H9 (cell line): ENCODE measurements at regions not wholly inside any gene's neighbourhood (a gene's known extent, or its start where the extent isn't known, plus 50 kb on each side); places are given as distances from the start of the nearest gene placed in this dataset.

Experiments used
- DNase-seq: peaks from one replicate; pipeline ENCODE4 v3.0.0-alpha.2; 2017
- H2AFZ ChIP-seq: one replicate; pipeline ENCODE4 v1.6.1; 2013; ENCODE audit warnings: mild to moderate bottlenecking, low read length, control low read depth, moderate library complexity
- H2AK5ac ChIP-seq: 2 replicates; pipeline ENCODE4 v1.6.1; 2013; ENCODE audit warnings: low read length, control low read depth, mixed read lengths; ENCODE audit not compliant: insufficient read length
- H2BK120ac ChIP-seq: one replicate; pipeline ENCODE4 v1.6.1; 2013; ENCODE audit warnings: low read depth, mild to moderate bottlenecking, low read length, control low read depth, inconsistent platforms; ENCODE audit not compliant: poor library complexity, severe bottlenecking
- H2BK12ac ChIP-seq: 2 replicates; pipeline ENCODE4 v1.6.1; 2013; ENCODE audit warnings: low read length, control low read depth, mixed read lengths, low read depth; ENCODE audit not compliant: insufficient read length
- H2BK15ac ChIP-seq: 2 replicates; pipeline ENCODE4 v1.6.1; 2013; ENCODE audit warnings: low read depth, low read length, control low read depth
- H2BK20ac ChIP-seq: one replicate; pipeline ENCODE4 v1.6.1; 2013; ENCODE audit warnings: low read depth, mild to moderate bottlenecking, low read length, control low read depth, inconsistent platforms; ENCODE audit not compliant: poor library complexity, severe bottlenecking
- H2BK5ac ChIP-seq: 2 replicates; pipeline ENCODE4 v1.6.1; 2013; ENCODE audit warnings: low read length, control low read depth, mixed read lengths; ENCODE audit not compliant: insufficient read length
- H3K14ac ChIP-seq: 2 replicates; pipeline ENCODE4 v1.6.1; 2013; ENCODE audit warnings: low read length, control low read depth; ENCODE audit not compliant: insufficient read depth
- H3K18ac ChIP-seq: 2 replicates; pipeline ENCODE4 v1.6.1; 2013; ENCODE audit warnings: low read depth, mild to moderate bottlenecking, mixed read lengths, low read length, control low read depth; ENCODE audit not compliant: insufficient read length
- H3K23ac ChIP-seq: 2 replicates; pipeline ENCODE4 v1.6.1; 2013; ENCODE audit warnings: low read length, control low read depth, mixed read lengths, low read depth; ENCODE audit not compliant: insufficient read length
- H3K23me2 ChIP-seq: 2 replicates; pipeline ENCODE4 v1.6.1; 2013; ENCODE audit warnings: low read depth, mild to moderate bottlenecking, mixed read lengths, low read length, control low read depth; ENCODE audit not compliant: insufficient read length, poor library complexity, severe bottlenecking
- H3K27ac ChIP-seq: 2 replicates; pipeline ENCODE4 v1.5.1; 2013; ENCODE audit warnings: low read length, control low read depth, mixed read lengths, low read depth; ENCODE audit not compliant: insufficient read length
- H3K27me3 ChIP-seq: 2 replicates; pipeline ENCODE4 v1.6.1; 2013; ENCODE audit warnings: low read length, control low read depth, inconsistent platforms; ENCODE audit not compliant: insufficient read depth
- H3K4ac ChIP-seq: 2 replicates; pipeline ENCODE4 v1.6.1; 2013; ENCODE audit warnings: low read depth, mild to moderate bottlenecking, control low read depth, inconsistent platforms, low read length, moderate library complexity
- H3K4me1 ChIP-seq: 2 replicates; pipeline ENCODE4 v1.6.1; 2013; ENCODE audit warnings: low read length, control low read depth, inconsistent platforms; ENCODE audit not compliant: insufficient read depth
- H3K4me2 ChIP-seq: 2 replicates; pipeline ENCODE4 v1.6.1; 2013; ENCODE audit warnings: low read length, control low read depth, mixed read lengths; ENCODE audit not compliant: insufficient read length, insufficient read depth
- H3K56ac ChIP-seq: 2 replicates; pipeline ENCODE4 v1.6.1; 2013; ENCODE audit warnings: low read depth, mild to moderate bottlenecking, mixed read lengths, low read length, control low read depth; ENCODE audit not compliant: insufficient read length
- H3K79me1 ChIP-seq: 2 replicates; pipeline ENCODE4 v1.6.1; 2013; ENCODE audit warnings: low read depth, mild to moderate bottlenecking, moderate library complexity, low read length, control low read depth, inconsistent platforms; ENCODE audit not compliant: insufficient read depth, poor library complexity, severe bottlenecking
- H3K79me2 ChIP-seq: 2 replicates; pipeline ENCODE4 v1.6.1; 2013; ENCODE audit warnings: low read length, control low read depth, inconsistent platforms; ENCODE audit not compliant: insufficient read depth
- H3K9ac ChIP-seq: 2 replicates; pipeline ENCODE4 v1.6.1; 2013; ENCODE audit warnings: low read length, control low read depth, mixed read lengths; ENCODE audit not compliant: insufficient read length; ENCODE audit errors: extremely low read depth
- H3K9me3 ChIP-seq: one replicate; pipeline ENCODE4 v1.6.1; 2013; ENCODE audit warnings: low read depth, low read length, inconsistent platforms; ENCODE audit not compliant: control insufficient read depth
- H3T11ph ChIP-seq: one replicate; pipeline ENCODE4 v1.6.1; 2013; ENCODE audit warnings: mild to moderate bottlenecking, low read length, control low read depth, inconsistent platforms
- H4K20me1 ChIP-seq: one replicate; pipeline ENCODE4 v1.6.1; 2013; ENCODE audit not compliant: control insufficient read depth, insufficient read length, insufficient read depth
- H4K5ac ChIP-seq: 2 replicates; pipeline ENCODE4 v1.6.1; 2013; ENCODE audit warnings: low read depth, mild to moderate bottlenecking, mixed read lengths, low read length, control low read depth; ENCODE audit not compliant: insufficient read length
- H4K8ac ChIP-seq: replicated peaks from 2 replicates; pipeline ENCODE4 v1.6.1; 2013; ENCODE audit warnings: low read length, control low read depth, mixed read lengths, low read depth; ENCODE audit not compliant: insufficient read length
- H4K91ac ChIP-seq: 2 replicates; pipeline ENCODE4 v1.6.1; 2013; ENCODE audit warnings: low read depth, mild to moderate bottlenecking, moderate library complexity, mixed read lengths, low read length, control low read depth; ENCODE audit not compliant: insufficient read length
- H3K27ac Mint-ChIP-seq, 3 experiments: 2 replicates in 2 of 3; 3 replicates in 1 of 3; pipeline ENCODE4 v1.8.0; 2020 to 2021; ENCODE audit warnings: mixed read lengths in 3 of 3, mild to moderate bottlenecking in 1 of 3, moderate library complexity in 1 of 3
- H3K27me3 Mint-ChIP-seq: 2 replicates; pipeline ENCODE4 v1.8.0; 2021; ENCODE audit warnings: low read depth, mild to moderate bottlenecking, moderate library complexity, mixed read lengths
- H3K36me3 Mint-ChIP-seq, 3 experiments: 2 replicates in 2 of 3; 3 replicates in 1 of 3; pipeline ENCODE4 v1.8.0; 2020 to 2021; ENCODE audit warnings: low read depth in 3 of 3, mixed read lengths in 3 of 3; ENCODE audit not compliant: insufficient read depth in 1 of 3
- H3K4me1 Mint-ChIP-seq, 2 experiments: 2 replicates each; pipeline ENCODE4 v1.8.0; 2020; ENCODE audit warnings: mixed read lengths in 2 of 2
- H3K4me3 Mint-ChIP-seq, 2 experiments: 2 replicates in 1 of 2; 3 replicates in 1 of 2; pipeline ENCODE4 v1.8.0; 2020 to 2021; ENCODE audit warnings: mild to moderate bottlenecking in 2 of 2, mixed read lengths in 2 of 2, moderate library complexity in 1 of 2
- H3K9me3 Mint-ChIP-seq, 2 experiments: 2 replicates in 1 of 2; 3 replicates in 1 of 2; pipeline ENCODE4 v1.8.0; 2020; ENCODE audit warnings: mild to moderate bottlenecking in 2 of 2, mixed read lengths in 2 of 2, moderate library complexity in 1 of 2
- CTCF ChIP-seq: fragments of 200-600 bp; sonication (generic); conservative IDR thresholded peaks from 3 replicates; pipeline ENCODE4 v1.8.0; 2021; ENCODE audit warnings: antibody characterized with exemption, mild to moderate bottlenecking
- WGBS: extraction: QIAGEN DNeasy Blood & Tissue Kit; methylation state at CpG from one replicate; pipeline ENCODE4 v1.1.7; 2013; ENCODE audit warnings: missing lambda C conversion rate, low lambda C conversion rate, mixed read lengths; ENCODE audit not compliant: insufficient read length; ENCODE audit errors: extremely low coverage; 5-methylcytosine and 5-hydroxymethylcytosine counted together

- Histone ChIP-seq H4K8ac (no peak overlapping the region), H3K27ac (no peak overlapping the region), H3K79me1 (no peaks in the 10 kb centered on the region), H4K20me1 (no peaks in the 10 kb centered on the region), H3K4me1 (peaks cover 8% of the 10 kb centered on the region; the same call in 1 of the 2 replicates), H3K4me2 (peak overlapping the region; percentile 20), H4K5ac (no peak overlapping the region), H3K9me3 (no peaks in the 10 kb centered on the region), H3K9ac (no peak overlapping the region), H2AFZ (peak overlapping the region; percentile 27), H2BK12ac (no peak overlapping the region), H3K18ac (peak overlapping the region; percentile 72), H4K91ac (no peak overlapping the region), H3K27me3 (no peaks in the 10 kb centered on the region), H3K14ac (peak overlapping the region; percentile 75), H2BK120ac (no peak overlapping the region), H3K23ac (no peak overlapping the region), H3K79me2 (no peaks in the 10 kb centered on the region), H3K4ac (no peak overlapping the region), H2BK20ac (no peak overlapping the region), H3K23me2 (no peaks in the 10 kb centered on the region), H3K56ac (no peak overlapping the region), H2BK5ac (no peak overlapping the region), H2AK5ac (no peak overlapping the region), H2BK15ac (no peak overlapping the region; the same call in 1 of the 2 replicates), H3T11ph (no peak overlapping the region)
- Mint-ChIP-seq H3K9me3 (no peaks in the 10 kb centered on the region), H3K4me3 (peak overlapping the region in 1 of 2 experiments; percentile 16; a peak in 2 of 5 replicates), H3K27me3 (peaks cover 2% of the 10 kb centered on the region), H3K4me1 (peaks cover 22 to 35% of the 10 kb centered on the region in 2 experiments), H3K36me3 (no peaks in the 10 kb centered on the region), H3K27ac (peak overlapping the region in 1 of 3 experiments; percentile 82; a peak in 3 of 7 replicates)
- DNase-seq = peak; percentile 48
- TF ChIP-seq CTCF = no peak
- no CpG with 5 or more reads among the region's 16 CpGs for WGBS
These were observed 120.0 kb upstream of the JAG1 start for GRCh38 chr20:10793766-10794165.
